ENCODE measurements at regions not wholly inside any gene's neighbourhood (a gene's known extent, or its start where the extent isn't known, plus 50 kb on each side); places are given as distances from the start of the nearest gene placed in this dataset.

DNA sequence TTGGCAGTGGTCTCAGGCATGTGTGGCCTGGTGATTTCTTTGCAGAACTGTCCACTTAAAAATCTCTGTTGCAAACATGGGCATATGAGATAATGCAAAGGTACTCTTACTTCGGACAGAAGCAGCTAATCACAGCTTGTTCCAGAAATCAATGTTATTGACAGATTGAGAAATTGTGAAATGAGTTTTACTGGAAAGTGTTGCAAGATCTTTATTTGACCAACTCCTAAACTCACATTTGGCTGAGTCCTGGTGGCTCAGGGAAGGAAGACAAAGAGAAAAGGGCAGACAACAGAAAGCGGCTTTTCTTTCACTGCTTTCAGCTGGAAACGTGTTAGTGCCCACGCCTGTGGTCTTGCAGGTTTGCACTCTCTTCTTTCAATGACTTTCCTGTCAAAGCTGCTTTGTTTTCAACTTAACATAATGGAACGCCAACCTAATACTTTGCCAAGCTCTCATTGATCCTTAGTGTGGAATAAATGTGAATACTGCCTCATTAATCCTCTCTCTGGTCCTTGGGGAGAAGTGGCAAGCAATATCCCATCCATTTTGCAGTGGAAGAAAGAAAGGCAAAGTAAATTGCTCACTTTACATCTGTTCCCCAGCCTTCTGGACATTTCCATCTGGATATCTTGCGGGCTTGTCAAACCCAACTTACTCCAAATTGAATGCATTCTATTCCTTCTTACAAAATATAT lies 586.4 kb downstream of the LRRC70 start:
- WGBS (ENCODE audit: insufficient coverage, insufficient replicate concordance, low lambda C conversion rate, missing lambda C conversion rate): 9% methylated on average over 6 of the region's 6 CpGs
- intact Hi-C loops (cut with micrococcal nuclease; ENCODE audit: unreplicated experiment): no loop called here
- ChIA-PET RAD21 (ENCODE audit: unreplicated experiment) (no interaction called here), SMC1A (ENCODE audit: uncharacterized antibody, unreplicated experiment) (no interaction called here), CTCF (no interaction called here), POLR2A (no interaction called here)
- Histone ChIP-seq H3K4me3 (no peak overlapping the region), H3K9ac (ENCODE audit: control insufficient read depth, insufficient read depth, low read length) (no peak overlapping the region), H3K79me2 (ENCODE audit: control insufficient read depth, insufficient read depth, low read length) (no peaks in the 10 kb centered on the region), H3K27me3 (replicated peaks in 1 of 2; ENCODE audit: control insufficient read depth in 2 of 2, insufficient read depth in 2 of 2, low read length in 1 of 2) (no peaks in the 10 kb centered on the region), H3K4me1 (ENCODE audit: control insufficient read depth, insufficient read depth, low read length) (no peaks in the 10 kb centered on the region), H4K20me1 (ENCODE audit: control insufficient read depth, insufficient read depth) (no peaks in the 10 kb centered on the region), H2AFZ (ENCODE audit: control insufficient read depth, low read depth, low read length) (no peak overlapping the region), H3K27ac (ENCODE audit: control insufficient read depth, insufficient read depth) (no peak overlapping the region), H3K36me3 (ENCODE audit: control insufficient read depth in 2 of 2, insufficient read depth in 2 of 2, low read length in 1 of 2) (no peaks in the 10 kb centered on the region), H3K4me2 (ENCODE audit: control insufficient read depth, insufficient read depth) (no peak overlapping the region), H3K9me3 (replicated peaks; ENCODE audit: control insufficient read depth, insufficient read depth, low read length) (no peaks in the 10 kb centered on the region)
- TF ChIP-seq ESRRA (IDR thresholded peaks at IDR 0.05; ENCODE audit: low read length) (no peak), MTA3 (IDR thresholded peaks at IDR 0.05; ENCODE audit: borderline replicate concordance, low read length) (no peak), FOXM1 (IDR thresholded peaks at IDR 0.05; ENCODE audit: low read depth, low read length) (no peak), SRF (IDR thresholded peaks at IDR 0.05; ENCODE audit: low read depth in 2 of 2, low read length in 2 of 2) (no peak), DPF2 (IDR thresholded peaks at IDR 0.05) (no peak), KLF5 (IDR thresholded peaks at IDR 0.05; ENCODE audit: partially characterized antibody) (no peak), SMC3 (IDR thresholded peaks at IDR 0.05; ENCODE audit: borderline replicate concordance, low read length) (no peak), ZNF24 (IDR thresholded peaks at IDR 0.05) (no peak)
- TF ChIP-seq, protein P1, sequence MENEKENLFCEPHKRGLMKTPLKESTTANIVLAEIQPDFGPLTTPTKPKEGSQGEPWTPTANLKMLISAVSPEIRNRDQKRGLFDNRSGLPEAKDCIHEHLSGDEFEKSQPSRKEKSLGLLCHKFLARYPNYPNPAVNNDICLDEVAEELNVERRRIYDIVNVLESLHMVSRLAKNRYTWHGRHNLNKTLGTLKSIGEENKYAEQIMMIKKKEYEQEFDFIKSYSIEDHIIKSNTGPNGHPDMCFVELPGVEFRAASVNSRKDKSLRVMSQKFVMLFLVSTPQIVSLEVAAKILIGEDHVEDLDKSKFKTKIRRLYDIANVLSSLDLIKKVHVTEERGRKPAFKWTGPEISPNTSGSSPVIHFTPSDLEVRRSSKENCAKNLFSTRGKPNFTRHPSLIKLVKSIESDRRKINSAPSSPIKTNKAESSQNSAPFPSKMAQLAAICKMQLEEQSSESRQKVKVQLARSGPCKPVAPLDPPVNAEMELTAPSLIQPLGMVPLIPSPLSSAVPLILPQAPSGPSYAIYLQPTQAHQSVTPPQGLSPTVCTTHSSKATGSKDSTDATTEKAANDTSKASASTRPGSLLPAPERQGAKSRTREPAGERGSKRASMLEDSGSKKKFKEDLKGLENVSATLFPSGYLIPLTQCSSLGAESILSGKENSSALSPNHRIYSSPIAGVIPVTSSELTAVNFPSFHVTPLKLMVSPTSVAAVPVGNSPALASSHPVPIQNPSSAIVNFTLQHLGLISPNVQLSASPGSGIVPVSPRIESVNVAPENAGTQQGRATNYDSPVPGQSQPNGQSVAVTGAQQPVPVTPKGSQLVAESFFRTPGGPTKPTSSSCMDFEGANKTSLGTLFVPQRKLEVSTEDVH (IDR thresholded peaks at IDR 0.05; ENCODE audit: low read depth, partially characterized antibody): no peak
- in situ Hi-C loops (cut with MboI): no loop called here
- no peak for ATAC-seq
- no peak for FAIRE-seq
- no peak for DNase-seq (ENCODE audit: low read depth, low spot score)
- BruUV-seq (replicated peaks): no TSS peak

All from GM12878 (cell line).